ENCODE measurements at regions not wholly inside any gene's neighbourhood (a gene's known extent, or its start where the extent isn't known, plus 50 kb on each side); places are given as distances from the start of the nearest gene placed in this dataset.

GRCh38 chr2:236946871-236947270 is 138.8 kb upstream of the COPS8 start:
- in situ Hi-C loops (cut with MboI; ENCODE audit: low sequenced_read_pairs, unreplicated experiment) = no loop called here
- TF ChIP-seq CTCF (IDR thresholded peaks at IDR 0.05; ENCODE audit: borderline replicate concordance, control extremely low read depth, extremely low read depth, insufficient read depth, missing control alignments) = no peak
- no peak for DNase-seq (ENCODE audit: low spot score)

- in situ Hi-C loops (cut with MboI; ENCODE audit: low sequenced_read_pairs, unreplicated experiment) = no loop called here
- no peak for TF ChIP-seq CTCF (IDR thresholded peaks at IDR 0.05; ENCODE audit: borderline replicate concordance, control extremely low read depth, extremely low read depth, insufficient read depth, missing control alignments)
- DNase-seq (ENCODE audit: low spot score) = no peak
Observed at GRCh38 chr2:236947294-236947693, 138.4 kb upstream of the COPS8 start.

DNA sequence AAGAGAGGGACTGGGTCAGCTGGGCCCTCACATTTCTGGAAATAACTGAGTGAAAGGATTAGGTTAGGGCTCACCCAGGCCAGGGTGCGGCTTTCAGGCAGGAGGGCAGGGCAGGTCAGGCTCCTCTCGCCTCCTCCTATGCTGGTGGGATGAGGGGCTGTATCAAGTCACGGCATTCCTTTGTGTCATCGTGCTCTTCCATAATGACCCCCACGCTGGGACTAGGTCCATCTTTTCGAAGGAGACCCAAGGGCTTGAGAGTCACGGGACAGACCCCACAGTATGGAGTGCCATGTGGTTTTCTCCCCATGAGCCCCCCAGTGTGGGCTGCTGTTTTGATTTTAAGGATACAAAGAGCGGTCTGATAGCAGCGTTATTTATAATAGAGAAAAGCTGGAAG is 137.8 kb upstream of the COPS8 start:
- no peak for TF ChIP-seq CTCF (IDR thresholded peaks at IDR 0.05; ENCODE audit: borderline replicate concordance, control extremely low read depth, extremely low read depth, insufficient read depth, missing control alignments)
- DNase-seq (ENCODE audit: low spot score) = no peak
- in situ Hi-C loops (cut with MboI; ENCODE audit: low sequenced_read_pairs, unreplicated experiment) = no loop called here

DNA sequence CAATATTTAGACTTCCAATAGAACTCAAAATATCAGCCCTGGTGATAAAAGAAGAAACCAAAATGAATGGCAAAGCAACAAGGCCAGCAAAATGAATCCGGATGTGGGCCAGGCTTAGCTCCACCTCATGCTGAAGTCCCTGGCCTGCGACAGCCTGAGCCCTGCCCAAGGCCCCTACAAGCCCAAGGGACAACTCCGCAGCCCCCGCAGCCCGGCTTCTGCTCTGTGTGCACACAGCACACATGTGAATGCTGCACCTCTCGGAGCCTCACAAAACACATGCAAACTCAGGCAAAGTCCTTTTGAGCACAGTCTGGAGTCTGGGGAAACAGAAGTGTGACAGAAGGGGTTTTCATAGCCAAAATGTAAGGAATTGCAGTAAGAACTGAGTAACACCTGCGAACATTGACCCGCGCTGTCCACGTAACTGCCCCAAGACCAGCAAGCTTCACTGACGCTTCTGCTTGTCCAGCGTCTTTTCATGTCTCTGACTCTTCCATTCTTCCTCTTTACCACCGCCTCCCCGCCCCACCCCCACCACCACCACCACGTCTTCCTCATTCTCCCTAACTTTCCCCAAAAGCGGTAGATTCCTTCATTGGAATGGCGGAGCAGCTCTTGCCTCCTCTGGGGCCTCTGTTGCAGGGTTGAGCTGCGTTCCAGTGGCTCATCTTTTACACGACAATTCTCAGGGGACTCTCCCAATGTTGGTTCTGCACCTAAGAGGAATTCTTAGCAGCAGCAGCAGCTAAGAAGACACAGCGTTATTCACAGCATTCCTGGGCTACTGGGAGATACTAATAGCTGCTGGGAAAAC is 136.4 kb upstream of the COPS8 start:
- no peak for TF ChIP-seq CTCF (IDR thresholded peaks at IDR 0.05; ENCODE audit: borderline replicate concordance, control extremely low read depth, extremely low read depth, insufficient read depth, missing control alignments)
- no peak for DNase-seq (ENCODE audit: low spot score)
- in situ Hi-C loops (cut with MboI; ENCODE audit: low sequenced_read_pairs, unreplicated experiment) = no loop called here

GRCh38 chr2:236951830-236952475 is 133.7 kb upstream of the COPS8 start:
- no peak for DNase-seq (ENCODE audit: low spot score)
- TF ChIP-seq CTCF (IDR thresholded peaks at IDR 0.05; ENCODE audit: borderline replicate concordance, control extremely low read depth, extremely low read depth, insufficient read depth, missing control alignments) = no peak
- in situ Hi-C loops (cut with MboI; ENCODE audit: low sequenced_read_pairs, unreplicated experiment) = no loop called here

- no peak for DNase-seq (ENCODE audit: low spot score)
- no peak for TF ChIP-seq CTCF (IDR thresholded peaks at IDR 0.05; ENCODE audit: borderline replicate concordance, control extremely low read depth, extremely low read depth, insufficient read depth, missing control alignments)
- in situ Hi-C loops (cut with MboI; ENCODE audit: low sequenced_read_pairs, unreplicated experiment) = no loop called here
Observed at GRCh38 chr2:236954641-236955040, 131.0 kb upstream of the COPS8 start.

All from GM13976 (cell line).